GM18517 (cell line): ENCODE measurements at regions not wholly inside any gene's neighbourhood (a gene's known extent, or its start where the extent isn't known, plus 50 kb on each side); places are given as distances from the start of the nearest gene placed in this dataset.
A peak's percentile ranks its signal among the peaks of the same experiment; 100 is the strongest.
"Not testable (repeated sequence)": the region's sequence is repeated elsewhere in the genome, so short reads cannot be mapped to it uniquely, and the experiment has no call there.

Experiments
- ATAC-seq: cut with Tn5 transposase; IDR thresholded peaks from one replicate; pipeline ENCODE4 v1.9.1; 2021; ENCODE audit warnings: mild to moderate bottlenecking, moderate library complexity; ENCODE audit not compliant: unreplicated experiment

GRCh38 chr5:130386155-130386554, 481.9 kb downstream of the CHSY3 start:
- no peak for ATAC-seq

GRCh38 chr5:130385656-130386055, 481.4 kb downstream of the CHSY3 start:
- ATAC-seq, result no peak

- ATAC-seq, result no peak
Observed at GRCh38 chr5:130365956-130366355, 461.7 kb downstream of the CHSY3 start.

GRCh38 chr5:130350131-130350530, 445.9 kb downstream of the CHSY3 start:
- ATAC-seq, result no peak

- ATAC-seq, result no peak
Observed at GRCh38 chr5:130337179-130337888, 433.1 kb downstream of the CHSY3 start.

GRCh38 chr5:130335117-130335516, 430.9 kb downstream of the CHSY3 start:
- no peak for ATAC-seq

- ATAC-seq, result no peak
Observed at GRCh38 chr5:130333089-130333488, 428.8 kb downstream of the CHSY3 start.

- no peak for ATAC-seq
Observed at GRCh38 chr5:130331332-130331731, 427.1 kb downstream of the CHSY3 start.

- peak; percentile 13 for ATAC-seq
Observed at GRCh38 chr5:130324953-130325671, 420.8 kb downstream of the CHSY3 start.

- peak; percentile 100 for ATAC-seq
Observed at GRCh38 chr5:130323804-130324454, 419.7 kb downstream of the CHSY3 start.

- ATAC-seq, result no peak
Observed at GRCh38 chr5:130321931-130322330, 417.7 kb downstream of the CHSY3 start.

GRCh38 chr5:130316971-130317680, 412.9 kb downstream of the CHSY3 start:
- peak; percentile 74 for ATAC-seq

- no peak for ATAC-seq
Observed at GRCh38 chr5:130295235-130295634, 391.0 kb downstream of the CHSY3 start.

GRCh38 chr5:130294798-130295197, 390.5 kb downstream of the CHSY3 start:
- not testable (repeated sequence) for ATAC-seq

GRCh38 chr5:130290219-130290618, 386.0 kb downstream of the CHSY3 start:
- ATAC-seq, result no peak

- no peak for ATAC-seq
Observed at GRCh38 chr5:130289132-130290088, 385.1 kb downstream of the CHSY3 start.

GRCh38 chr5:130287438-130287837, 383.2 kb downstream of the CHSY3 start:
- ATAC-seq, result no peak

GRCh38 chr5:130286971-130287370, 382.7 kb downstream of the CHSY3 start:
- ATAC-seq, result no peak

GRCh38 chr5:130282049-130282448, 377.8 kb downstream of the CHSY3 start:
- no peak for ATAC-seq

GRCh38 chr5:130280528-130281217, 376.4 kb downstream of the CHSY3 start:
- no peak for ATAC-seq
